ENCODE measurements at regions not wholly inside any gene's neighbourhood (a gene's known extent, or its start where the extent isn't known, plus 50 kb on each side); places are given as distances from the start of the nearest gene placed in this dataset.
"Not testable (repeated sequence)": the region's sequence is repeated elsewhere in the genome, so short reads cannot be mapped to it uniquely, and the experiment has no call there.

- intact Hi-C loops (cut with DNase I): no loop called here
- peak in 1 of 10 donors; percentile 38 for DNase-seq
These were observed 59.7 kb upstream of the RBFOX2 start for GRCh38 chr22:36088292-36088691.

- DNase-seq: no peak
- intact Hi-C loops (cut with DNase I): no loop called here
These were observed 59.2 kb upstream of the RBFOX2 start for GRCh38 chr22:36087784-36088183.

GRCh38 chr22:36086629-36087254, 58.1 kb upstream of the RBFOX2 start:
- intact Hi-C loops (cut with DNase I): no loop called here
- peak in 1 of 10 donors; percentile 43 for DNase-seq

- no peak for DNase-seq
- intact Hi-C loops (cut with DNase I): no loop called here
These were observed 57.5 kb upstream of the RBFOX2 start for GRCh38 chr22:36086170-36086490.

- intact Hi-C loops (cut with DNase I): no loop called here
- DNase-seq: no peak
These were observed 57.0 kb upstream of the RBFOX2 start for GRCh38 chr22:36085476-36086169.

GRCh38 chr22:36084717-36085116, 56.1 kb upstream of the RBFOX2 start:
- DNase-seq: no peak
- intact Hi-C loops (cut with DNase I): no loop called here

- intact Hi-C loops (cut with DNase I): no loop called here
- no peak for DNase-seq
These were observed 54.4 kb upstream of the RBFOX2 start for GRCh38 chr22:36083056-36083455.

GRCh38 chr22:36081023-36081431, 52.4 kb upstream of the RBFOX2 start:
- DNase-seq: no peak
- intact Hi-C loops (cut with DNase I): no loop called here

- intact Hi-C loops (cut with DNase I); DNase-seq: not testable (repeated sequence)
These were observed 51.7 kb upstream of the RBFOX2 start for GRCh38 chr22:36080281-36080680.

- DNase-seq: no peak
- intact Hi-C loops (cut with DNase I): no loop called here
These were observed 50.4 kb upstream of the RBFOX2 start for GRCh38 chr22:36079041-36079440.

Measured in posterior cingulate gyrus (tissue), 11 donors.